Loucy (cell line): ENCODE measurements at regions not wholly inside any gene's neighbourhood (a gene's known extent, or its start where the extent isn't known, plus 50 kb on each side); places are given as distances from the start of the nearest gene placed in this dataset.

Experiments
- EZH2phosphoT487 ChIP-seq: fragments of 200-600 bp; IDR thresholded peaks from 2 replicates; pipeline ENCODE4 v1.6.1; 2018; ENCODE audit warnings: antibody characterized with exemption, mild to moderate bottlenecking, moderate library complexity, borderline replicate concordance
- TF ChIP-seq, protein P1 (sequence below): fragments of 200-600 bp; sonication (generic); conservative IDR thresholded peaks from 2 replicates; pipeline ENCODE4 v1.5.1; 2014; ENCODE audit warnings: mild to moderate bottlenecking, antibody characterized with exemption, low read length

DNA sequence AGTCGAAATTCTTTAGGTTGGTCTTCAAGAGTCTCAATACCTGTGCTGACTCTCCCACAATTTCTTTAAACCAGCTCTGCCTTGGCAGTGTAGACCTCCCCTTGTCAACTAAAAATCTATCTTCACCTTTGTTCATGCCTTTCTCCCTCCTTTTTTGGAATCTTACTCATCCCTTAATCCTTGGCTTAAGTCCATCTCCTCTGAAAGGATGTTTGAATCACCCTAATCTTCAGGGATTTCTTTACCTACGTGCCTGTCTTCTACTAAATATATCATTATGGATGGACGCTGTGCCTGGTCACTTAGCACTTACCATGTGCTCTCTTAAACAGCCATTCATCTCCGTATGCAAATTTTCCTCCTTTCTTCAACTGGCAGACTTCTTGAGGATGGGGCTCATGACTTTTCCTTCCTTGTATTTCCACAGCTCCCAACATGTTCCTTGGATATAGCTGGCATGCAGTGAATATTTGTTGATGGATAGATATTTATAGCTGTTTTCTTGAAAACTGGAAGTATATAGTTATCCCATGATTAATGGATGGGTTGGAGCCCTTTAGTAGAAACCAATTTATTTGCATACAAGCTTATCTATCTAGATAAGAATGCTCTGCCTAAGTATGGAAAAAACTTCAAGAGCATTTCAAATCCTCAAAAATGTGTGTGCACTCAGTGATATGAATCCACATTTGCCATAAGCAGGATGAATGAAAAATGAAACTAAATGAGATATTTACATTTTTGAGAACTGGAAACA, 166.6 kb downstream of the SPRY1 start:
- TF ChIP-seq, protein P1, sequence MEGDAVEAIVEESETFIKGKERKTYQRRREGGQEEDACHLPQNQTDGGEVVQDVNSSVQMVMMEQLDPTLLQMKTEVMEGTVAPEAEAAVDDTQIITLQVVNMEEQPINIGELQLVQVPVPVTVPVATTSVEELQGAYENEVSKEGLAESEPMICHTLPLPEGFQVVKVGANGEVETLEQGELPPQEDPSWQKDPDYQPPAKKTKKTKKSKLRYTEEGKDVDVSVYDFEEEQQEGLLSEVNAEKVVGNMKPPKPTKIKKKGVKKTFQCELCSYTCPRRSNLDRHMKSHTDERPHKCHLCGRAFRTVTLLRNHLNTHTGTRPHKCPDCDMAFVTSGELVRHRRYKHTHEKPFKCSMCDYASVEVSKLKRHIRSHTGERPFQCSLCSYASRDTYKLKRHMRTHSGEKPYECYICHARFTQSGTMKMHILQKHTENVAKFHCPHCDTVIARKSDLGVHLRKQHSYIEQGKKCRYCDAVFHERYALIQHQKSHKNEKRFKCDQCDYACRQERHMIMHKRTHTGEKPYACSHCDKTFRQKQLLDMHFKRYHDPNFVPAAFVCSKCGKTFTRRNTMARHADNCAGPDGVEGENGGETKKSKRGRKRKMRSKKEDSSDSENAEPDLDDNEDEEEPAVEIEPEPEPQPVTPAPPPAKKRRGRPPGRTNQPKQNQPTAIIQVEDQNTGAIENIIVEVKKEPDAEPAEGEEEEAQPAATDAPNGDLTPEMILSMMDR: no peak
- no peak for TF ChIP-seq EZH2phosphoT487
